HUES48 (cell line): ENCODE measurements at regions not wholly inside any gene's neighbourhood (a gene's known extent, or its start where the extent isn't known, plus 50 kb on each side); places are given as distances from the start of the nearest gene placed in this dataset.
"Not testable (repeated sequence)": the region's sequence is repeated elsewhere in the genome, so short reads cannot be mapped to it uniquely, and the experiment has no call there.

Experiments used
- H3K27ac ChIP-seq: one replicate; pipeline ENCODE4 v1.7.0; 2013; ENCODE audit warnings: low read depth, low read length, inconsistent platforms
- H3K27me3 ChIP-seq: 2 replicates; pipeline ENCODE4 v1.6.1; 2013; ENCODE audit warnings: mild to moderate bottlenecking, low read length; ENCODE audit not compliant: control insufficient read depth, insufficient read depth
- H3K36me3 ChIP-seq: 2 replicates; pipeline ENCODE4 v1.6.1; 2013; ENCODE audit warnings: low read length; ENCODE audit not compliant: control insufficient read depth, insufficient read depth
- H3K4me1 ChIP-seq: 2 replicates; pipeline ENCODE4 v1.6.1; 2013; ENCODE audit warnings: mild to moderate bottlenecking, low read length; ENCODE audit not compliant: control insufficient read depth, insufficient read depth
- H3K4me3 ChIP-seq: 2 replicates; pipeline ENCODE4 v1.5.1; 2013; ENCODE audit warnings: mild to moderate bottlenecking, low read depth, low read length
- H3K9ac ChIP-seq: 2 replicates; pipeline ENCODE4 v1.6.1; 2013; ENCODE audit warnings: mild to moderate bottlenecking, low read depth, low read length, moderate library complexity
- H3K9me3 ChIP-seq: 2 replicates; pipeline ENCODE4 v1.6.1; 2013; ENCODE audit warnings: low read length; ENCODE audit not compliant: control insufficient read depth, insufficient read depth

DNA sequence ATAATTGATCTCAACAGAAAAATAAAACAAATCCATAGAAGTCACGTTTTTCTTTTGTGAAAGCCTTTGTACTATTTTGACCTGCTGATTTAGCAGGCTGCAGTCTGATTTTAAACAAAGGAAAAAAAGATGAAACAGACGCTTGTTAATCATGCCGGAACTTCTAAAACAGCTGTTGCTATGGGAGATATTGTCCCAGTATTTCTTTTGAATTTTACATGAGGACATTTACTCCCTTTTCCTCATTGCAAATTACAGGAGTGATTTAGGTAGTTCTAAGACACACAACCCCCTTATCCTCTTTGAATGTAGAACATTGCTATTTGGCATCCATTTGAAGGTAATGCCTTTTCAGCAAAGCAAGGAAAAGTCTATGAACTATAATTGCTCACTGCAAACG, 416.1 kb downstream of the BCKDHB start:
- Histone ChIP-seq H3K4me3 (no peak overlapping the region), H3K27me3 (no peaks in the 10 kb centered on the region), H3K36me3 (no peaks in the 10 kb centered on the region), H3K27ac (no peak overlapping the region), H3K9me3 (no peaks in the 10 kb centered on the region), H3K4me1 (peaks cover 23% of the 10 kb centered on the region), H3K9ac (no peak overlapping the region)

DNA sequence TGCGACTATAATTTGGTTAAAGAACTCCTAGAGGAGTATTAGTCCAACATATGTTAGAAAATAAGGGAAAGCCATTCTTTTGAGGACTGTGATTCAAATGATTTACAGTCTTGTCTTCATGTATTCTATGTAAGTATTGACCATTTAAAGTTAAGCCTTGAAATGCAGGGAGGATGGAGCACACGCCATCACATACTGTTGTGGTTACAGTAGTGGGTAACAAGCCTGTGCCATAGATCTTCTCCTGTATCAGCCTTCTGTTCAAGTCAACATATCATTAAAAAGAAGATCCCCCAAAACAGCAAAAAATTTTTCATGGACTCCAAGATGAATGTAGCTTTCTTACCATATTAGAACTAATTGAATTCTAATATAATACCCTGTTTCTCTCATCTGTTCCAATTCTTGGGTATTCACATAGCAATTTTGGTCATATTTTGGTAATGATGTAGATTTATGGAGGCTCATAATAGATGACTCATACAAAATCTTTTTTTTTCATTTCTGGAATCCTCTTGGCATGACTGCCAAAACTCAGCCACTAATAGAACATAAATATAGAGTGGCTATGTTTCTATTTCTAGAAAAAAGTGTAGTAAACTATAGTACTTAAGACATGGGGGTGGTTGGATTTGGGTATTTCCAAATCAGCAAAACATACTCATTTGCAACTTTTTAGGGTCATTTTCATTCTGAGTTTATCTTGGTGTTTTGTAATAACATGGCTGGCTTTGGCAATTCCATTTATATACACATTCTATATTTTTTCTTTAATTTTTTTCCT, 413.5 kb downstream of the BCKDHB start:
- Histone ChIP-seq H3K4me1 (peaks cover 32% of the 10 kb centered on the region), H3K36me3 (no peaks in the 10 kb centered on the region), H3K9me3 (no peaks in the 10 kb centered on the region), H3K4me3 (no peak overlapping the region), H3K27ac (no peak overlapping the region), H3K9ac (no peak overlapping the region), H3K27me3 (no peaks in the 10 kb centered on the region)

- H3K4me3 ChIP-seq = no peak overlapping the region
- no peaks in the 10 kb centered on the region for H3K9me3 ChIP-seq
- no peak overlapping the region for H3K27ac ChIP-seq
- no peak overlapping the region for H3K9ac ChIP-seq
- no peaks in the 10 kb centered on the region for H3K36me3 ChIP-seq
- H3K27me3 ChIP-seq = no peaks in the 10 kb centered on the region
- H3K4me1 ChIP-seq = peaks cover 15% of the 10 kb centered on the region
Measured at GRCh38 chr6:80517525-80517924, 411.1 kb downstream of the BCKDHB start.

GRCh38 chr6:80510521-80510920, 404.1 kb downstream of the BCKDHB start:
- H3K27ac ChIP-seq, H3K9me3 ChIP-seq, H3K4me3 ChIP-seq, H3K36me3 ChIP-seq, H3K4me1 ChIP-seq, H3K27me3 ChIP-seq, H3K9ac ChIP-seq: not testable (repeated sequence)

DNA sequence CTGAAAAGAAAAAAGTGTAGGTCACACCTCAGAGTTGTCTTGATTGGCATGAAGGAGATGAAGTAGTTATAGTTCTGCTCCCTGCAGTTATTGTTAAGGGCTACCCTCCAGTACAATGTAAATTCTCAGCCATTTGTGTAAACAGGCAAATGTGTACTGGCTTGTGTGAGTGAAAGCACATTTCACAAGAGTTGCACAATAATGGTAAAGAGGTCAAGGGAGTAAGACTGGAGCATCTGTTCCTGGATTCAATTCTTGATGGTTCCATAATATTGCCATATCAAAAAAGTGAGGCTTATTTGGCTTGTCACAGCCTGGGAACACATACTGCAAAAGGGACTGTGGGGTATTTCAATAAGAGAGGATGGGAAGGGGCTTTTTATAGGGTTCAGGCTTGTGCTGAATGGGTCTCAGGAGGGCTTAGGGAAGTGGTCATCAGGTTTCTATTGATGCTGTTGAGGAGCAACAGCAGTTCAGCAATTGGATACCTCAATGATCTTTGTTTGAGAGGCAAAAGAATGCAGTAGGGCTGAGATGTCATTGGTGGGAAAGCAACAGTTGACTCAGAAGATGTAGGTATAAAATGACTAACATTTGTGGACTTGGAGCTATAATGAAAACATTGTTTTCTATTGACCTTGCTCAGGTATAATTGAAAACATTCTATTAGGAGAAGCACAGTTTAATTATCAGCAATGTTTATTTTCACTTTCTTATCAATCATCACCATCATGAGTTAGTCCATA, 402.6 kb downstream of the BCKDHB start:
- Histone ChIP-seq H3K36me3 (no peaks in the 10 kb centered on the region), H3K27me3 (no peaks in the 10 kb centered on the region), H3K9me3 (no peaks in the 10 kb centered on the region), H3K4me1 (no peaks in the 10 kb centered on the region), H3K27ac (no peak overlapping the region), H3K9ac (no peak overlapping the region), H3K4me3 (no peak overlapping the region)

DNA sequence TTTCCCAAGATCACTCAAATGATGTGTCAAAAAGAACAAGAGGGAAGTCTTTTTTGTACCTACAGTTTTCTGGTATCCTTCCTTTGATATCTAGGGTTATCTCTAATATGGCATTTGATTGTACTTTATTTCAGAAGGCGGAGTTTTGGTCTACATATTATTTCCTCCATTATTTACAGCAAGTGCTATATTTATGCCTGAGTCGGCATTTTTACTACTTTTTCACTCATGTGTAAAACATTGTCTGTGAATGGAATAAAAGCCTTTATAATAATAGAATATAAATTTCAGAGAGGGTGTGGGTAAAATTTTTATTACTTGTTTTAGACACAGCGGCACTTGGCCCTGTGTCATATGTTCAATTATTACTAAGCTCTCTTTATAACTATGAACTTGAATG, 398.4 kb downstream of the BCKDHB start:
- Histone ChIP-seq H3K9ac (no peak overlapping the region), H3K4me3 (no peak overlapping the region), H3K27ac (no peak overlapping the region), H3K9me3 (no peaks in the 10 kb centered on the region), H3K27me3 (no peaks in the 10 kb centered on the region), H3K4me1 (peaks cover 7% of the 10 kb centered on the region), H3K36me3 (no peaks in the 10 kb centered on the region)

DNA sequence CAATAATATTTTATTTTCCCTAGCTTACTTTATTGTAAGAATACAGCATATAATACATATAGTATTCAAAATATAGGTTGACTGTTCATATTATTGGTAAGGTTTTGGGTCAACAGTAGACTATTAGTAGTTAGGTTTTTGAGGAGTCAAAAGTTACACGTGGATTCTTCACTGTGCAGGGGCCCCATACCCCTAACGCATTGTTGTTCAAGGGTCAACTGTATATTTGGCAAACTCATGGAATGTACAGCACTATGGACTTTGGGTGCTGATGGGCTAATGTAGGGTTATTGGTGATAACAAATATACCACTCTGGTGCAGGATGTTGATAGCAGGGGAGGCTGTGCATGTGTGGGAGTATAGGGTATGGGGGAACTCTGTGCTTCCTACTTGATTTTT, 397.2 kb downstream of the BCKDHB start:
- no peaks in the 10 kb centered on the region for H3K9me3 ChIP-seq
- H3K27ac ChIP-seq = no peak overlapping the region
- peaks cover 10% of the 10 kb centered on the region for H3K4me1 ChIP-seq
- no peak overlapping the region for H3K4me3 ChIP-seq
- H3K36me3 ChIP-seq = no peaks in the 10 kb centered on the region
- H3K9ac ChIP-seq = no peak overlapping the region
- no peaks in the 10 kb centered on the region for H3K27me3 ChIP-seq

DNA sequence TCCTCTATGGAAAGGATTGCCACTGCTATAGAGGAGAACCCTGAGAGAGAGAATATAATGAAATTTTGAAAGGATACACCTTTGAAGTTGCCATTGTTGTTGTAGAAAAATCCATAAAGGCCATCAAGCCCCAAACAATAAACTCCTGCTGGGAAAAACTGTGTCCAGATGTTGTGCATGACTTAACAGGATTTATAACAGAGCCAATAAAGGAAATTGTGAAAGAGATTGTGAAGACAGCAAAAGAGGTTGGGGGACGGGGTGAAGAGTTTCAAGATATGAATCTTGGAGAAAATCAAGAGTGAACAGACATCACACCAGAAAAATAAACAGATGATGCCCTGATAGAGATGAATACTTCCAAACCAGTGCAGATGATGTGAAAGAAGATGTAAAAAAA, 396.4 kb downstream of the BCKDHB start:
- H3K27ac ChIP-seq = no peak overlapping the region
- no peaks in the 10 kb centered on the region for H3K9me3 ChIP-seq
- no peak overlapping the region for H3K9ac ChIP-seq
- no peaks in the 10 kb centered on the region for H3K27me3 ChIP-seq
- no peak overlapping the region for H3K4me3 ChIP-seq
- H3K36me3 ChIP-seq = no peaks in the 10 kb centered on the region
- H3K4me1 ChIP-seq = peaks cover 10% of the 10 kb centered on the region

- Histone ChIP-seq H3K4me1 (peaks cover 10% of the 10 kb centered on the region), H3K27ac (no peak overlapping the region), H3K27me3 (no peaks in the 10 kb centered on the region), H3K9me3 (no peaks in the 10 kb centered on the region), H3K4me3 (no peak overlapping the region), H3K36me3 (no peaks in the 10 kb centered on the region), H3K9ac (no peak overlapping the region)
Measured at GRCh38 chr6:80501636-80502035, 395.2 kb downstream of the BCKDHB start.

DNA sequence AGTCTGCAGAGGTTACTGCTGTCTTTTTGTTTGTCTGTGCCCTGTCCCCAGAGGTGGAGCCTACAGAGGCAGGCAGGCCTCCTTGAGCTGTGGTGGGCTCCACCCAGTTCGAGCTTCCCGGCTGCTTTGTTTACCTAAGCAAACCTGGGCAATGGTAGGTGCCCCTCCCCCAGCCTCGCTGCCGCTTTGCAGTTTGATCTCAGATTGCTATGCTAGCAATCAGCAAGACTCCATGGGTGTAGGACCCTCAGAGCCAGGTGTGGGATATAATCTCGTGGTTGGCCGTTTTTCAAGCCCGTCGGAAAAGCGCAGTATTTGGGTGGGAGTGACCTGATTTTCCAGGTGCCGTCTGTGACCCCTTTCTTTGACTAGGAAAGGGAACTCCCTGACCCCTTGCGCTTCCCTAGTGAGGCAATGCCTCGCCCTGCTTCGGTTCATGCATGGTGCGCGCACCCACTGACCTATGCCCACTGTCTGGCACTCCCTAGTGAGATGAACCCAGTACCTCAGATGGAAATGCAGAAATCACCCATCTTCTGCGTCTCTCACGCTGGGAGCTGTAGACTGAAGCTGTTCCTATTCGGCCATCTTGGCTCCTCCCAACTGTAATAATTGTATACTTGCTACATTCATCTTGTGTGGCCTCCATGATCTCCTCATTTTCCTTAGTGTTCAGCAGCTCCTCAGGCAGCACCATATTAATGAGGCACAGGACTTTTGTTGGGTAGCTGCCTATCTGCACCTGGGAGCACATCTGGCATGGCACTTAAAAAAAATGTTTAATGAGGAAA, 391.4 kb downstream of the BCKDHB start:
- H3K27ac ChIP-seq, H3K4me1 ChIP-seq: not testable (repeated sequence)

More for the DNA sequence above, 391.4 kb downstream of the BCKDHB start:
- not testable (repeated sequence) for H3K9ac ChIP-seq, H3K4me3 ChIP-seq, H3K9me3 ChIP-seq, H3K27me3 ChIP-seq, H3K36me3 ChIP-seq
